ENCODE measurements at regions not wholly inside any gene's neighbourhood (a gene's known extent, or its start where the extent isn't known, plus 50 kb on each side); places are given as distances from the start of the nearest gene placed in this dataset.

GRCh38 chr4:3676196-3676595 is 90.0 kb upstream of the ADRA2C start:
- TF ChIP-seq CTCF (IDR thresholded peaks at IDR 0.05) (no peak), POLR2A (IDR thresholded peaks at IDR 0.05) (no peak)

All from lower leg skin (tissue), 3 donors.